ENCODE measurements at regions not wholly inside any gene's neighbourhood (a gene's known extent, or its start where the extent isn't known, plus 50 kb on each side); places are given as distances from the start of the nearest gene placed in this dataset.

DNA sequence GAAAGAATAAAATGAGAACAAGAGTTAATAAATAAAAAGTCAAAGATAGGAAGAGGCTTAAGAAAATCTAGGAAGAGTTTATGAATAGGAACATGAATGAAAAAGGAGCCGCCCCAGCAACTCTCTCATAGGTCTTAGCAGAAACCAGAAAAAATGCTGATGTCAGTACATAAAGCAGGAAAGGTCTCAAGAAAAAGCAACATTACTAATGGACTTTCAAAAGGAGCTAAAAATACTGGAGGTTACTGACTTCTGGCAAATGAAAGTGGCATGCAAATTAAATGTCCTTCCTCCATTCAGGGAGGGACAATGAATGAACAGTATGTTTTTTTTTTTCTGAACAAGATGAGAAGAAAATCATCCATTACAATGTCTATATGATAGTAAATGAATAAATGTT lies 387.6 kb downstream of the BRINP2 start:
- Histone ChIP-seq H3K4me1 (ENCODE audit: control insufficient read depth, low read length) (no peaks in the 10 kb centered on the region), H3K27ac (ENCODE audit: low read depth, low read length) (no peak overlapping the region), H3K27me3 (ENCODE audit: control insufficient read depth, low read length) (no peaks in the 10 kb centered on the region), H3K9me2 (replicated peaks; ENCODE audit: control insufficient read depth, low read length) (no peaks in the 10 kb centered on the region), H3K36me3 (ENCODE audit: control insufficient read depth, low read length) (no peaks in the 10 kb centered on the region), H3K4me3 (ENCODE audit: low read length) (no peak overlapping the region), H3K4me2 (ENCODE audit: low read length) (no peak overlapping the region), H4K20me1 (ENCODE audit: control insufficient read depth, insufficient read depth, low read depth, low read length) (no peaks in the 10 kb centered on the region), H3F3A (ENCODE audit: control insufficient read depth, insufficient read depth) (no peaks in the 10 kb centered on the region), H3K79me2 (ENCODE audit: control insufficient read depth, low read length) (no peaks in the 10 kb centered on the region), H3K9me3 (ENCODE audit: control insufficient read depth, insufficient read depth, low read length) (no peaks in the 10 kb centered on the region)
- no peak for TF ChIP-seq EZH2phosphoT487 (IDR thresholded peaks at IDR 0.05; ENCODE audit: borderline replicate concordance, low read length)
- TF ChIP-seq, protein P1, sequence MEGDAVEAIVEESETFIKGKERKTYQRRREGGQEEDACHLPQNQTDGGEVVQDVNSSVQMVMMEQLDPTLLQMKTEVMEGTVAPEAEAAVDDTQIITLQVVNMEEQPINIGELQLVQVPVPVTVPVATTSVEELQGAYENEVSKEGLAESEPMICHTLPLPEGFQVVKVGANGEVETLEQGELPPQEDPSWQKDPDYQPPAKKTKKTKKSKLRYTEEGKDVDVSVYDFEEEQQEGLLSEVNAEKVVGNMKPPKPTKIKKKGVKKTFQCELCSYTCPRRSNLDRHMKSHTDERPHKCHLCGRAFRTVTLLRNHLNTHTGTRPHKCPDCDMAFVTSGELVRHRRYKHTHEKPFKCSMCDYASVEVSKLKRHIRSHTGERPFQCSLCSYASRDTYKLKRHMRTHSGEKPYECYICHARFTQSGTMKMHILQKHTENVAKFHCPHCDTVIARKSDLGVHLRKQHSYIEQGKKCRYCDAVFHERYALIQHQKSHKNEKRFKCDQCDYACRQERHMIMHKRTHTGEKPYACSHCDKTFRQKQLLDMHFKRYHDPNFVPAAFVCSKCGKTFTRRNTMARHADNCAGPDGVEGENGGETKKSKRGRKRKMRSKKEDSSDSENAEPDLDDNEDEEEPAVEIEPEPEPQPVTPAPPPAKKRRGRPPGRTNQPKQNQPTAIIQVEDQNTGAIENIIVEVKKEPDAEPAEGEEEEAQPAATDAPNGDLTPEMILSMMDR (IDR thresholded peaks at IDR 0.05; ENCODE audit: low read depth, low read length, poor library complexity, severe bottlenecking): no peak

DNA sequence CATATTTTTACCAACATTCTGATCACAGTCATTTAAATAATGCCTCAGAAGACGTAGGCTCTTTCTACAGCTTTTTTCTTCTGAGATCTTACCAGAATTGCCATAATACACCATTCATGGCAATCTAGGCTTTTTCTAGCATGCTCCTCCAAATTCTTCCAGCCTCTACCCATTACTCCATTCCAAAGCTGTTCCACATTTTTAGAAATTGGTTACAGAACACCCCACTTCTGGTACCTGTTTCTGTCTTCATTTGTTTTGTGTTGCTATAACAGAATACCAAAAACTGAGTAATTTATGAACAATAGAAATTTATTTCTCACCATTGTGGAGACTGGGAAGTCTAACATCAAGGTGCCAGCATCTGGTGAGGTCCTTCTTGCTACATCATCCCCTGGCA lies 385.4 kb downstream of the BRINP2 start:
- Histone ChIP-seq H3K4me1 (ENCODE audit: control insufficient read depth, low read length) (no peaks in the 10 kb centered on the region), H3F3A (ENCODE audit: control insufficient read depth, insufficient read depth) (no peaks in the 10 kb centered on the region), H3K36me3 (ENCODE audit: control insufficient read depth, low read length) (no peaks in the 10 kb centered on the region), H3K4me2 (ENCODE audit: low read length) (no peak overlapping the region), H3K9me2 (replicated peaks; ENCODE audit: control insufficient read depth, low read length) (no peaks in the 10 kb centered on the region), H4K20me1 (ENCODE audit: control insufficient read depth, insufficient read depth, low read depth, low read length) (no peaks in the 10 kb centered on the region), H3K9me3 (ENCODE audit: control insufficient read depth, insufficient read depth, low read length) (no peaks in the 10 kb centered on the region), H3K79me2 (ENCODE audit: control insufficient read depth, low read length) (no peaks in the 10 kb centered on the region), H3K27me3 (ENCODE audit: control insufficient read depth, low read length) (no peaks in the 10 kb centered on the region), H3K27ac (ENCODE audit: low read depth, low read length) (no peak overlapping the region), H3K4me3 (ENCODE audit: low read length) (no peak overlapping the region)
- TF ChIP-seq, protein P1 (IDR thresholded peaks at IDR 0.05; ENCODE audit: low read depth, low read length, poor library complexity, severe bottlenecking): no peak
- no peak for TF ChIP-seq EZH2phosphoT487 (IDR thresholded peaks at IDR 0.05; ENCODE audit: borderline replicate concordance, low read length)

DNA sequence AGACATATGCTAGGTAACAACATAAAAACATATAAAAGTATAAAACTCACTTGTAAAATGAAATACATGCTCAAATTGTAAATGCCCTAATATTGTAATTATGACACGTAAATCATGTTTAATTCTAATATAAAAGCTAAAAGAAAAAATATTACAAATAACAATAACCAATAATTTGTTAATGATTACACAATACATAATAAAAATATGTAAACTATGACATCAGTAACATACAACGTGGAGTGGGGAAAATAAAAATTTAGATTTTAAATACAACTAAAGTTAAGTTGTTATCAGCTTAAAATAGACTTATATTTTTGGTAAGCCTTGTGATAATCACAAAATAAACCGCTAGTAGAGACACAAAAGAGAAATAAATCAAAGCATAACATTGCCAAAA lies 376.4 kb downstream of the BRINP2 start:
- Histone ChIP-seq H3F3A (ENCODE audit: control insufficient read depth, insufficient read depth) (no peaks in the 10 kb centered on the region), H3K4me2 (ENCODE audit: low read length) (no peak overlapping the region)
- no peak for TF ChIP-seq EZH2phosphoT487 (IDR thresholded peaks at IDR 0.05; ENCODE audit: borderline replicate concordance, low read length)
- TF ChIP-seq, protein P1 (IDR thresholded peaks at IDR 0.05; ENCODE audit: low read depth, low read length, poor library complexity, severe bottlenecking): no peak

DNA sequence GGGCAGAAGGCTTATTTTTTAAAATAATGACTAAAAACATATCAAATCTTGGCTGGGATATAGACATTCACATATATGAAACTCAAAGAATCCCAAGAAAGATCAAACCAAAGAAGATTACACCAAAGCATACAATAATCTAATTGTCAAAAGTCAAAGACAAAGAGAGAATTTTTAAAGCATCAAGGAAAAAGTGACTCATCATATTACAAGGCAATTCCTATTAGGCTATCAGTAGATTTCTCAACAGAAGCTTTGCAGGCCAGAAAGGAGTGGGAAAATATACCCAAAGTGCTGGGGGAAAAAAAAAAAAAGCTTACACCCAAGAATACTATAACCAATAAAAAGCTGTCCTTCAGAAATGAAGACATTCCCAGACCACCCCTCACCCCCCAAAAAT lies 375.6 kb downstream of the BRINP2 start:
- Histone ChIP-seq H3K36me3 (ENCODE audit: control insufficient read depth, low read length) (no peaks in the 10 kb centered on the region), H3K9me3 (ENCODE audit: control insufficient read depth, insufficient read depth, low read length) (no peaks in the 10 kb centered on the region), H3K79me2 (ENCODE audit: control insufficient read depth, low read length) (no peaks in the 10 kb centered on the region), H3K27me3 (ENCODE audit: control insufficient read depth, low read length) (no peaks in the 10 kb centered on the region), H3K4me1 (ENCODE audit: control insufficient read depth, low read length) (no peaks in the 10 kb centered on the region), H4K20me1 (ENCODE audit: control insufficient read depth, insufficient read depth, low read depth, low read length) (no peaks in the 10 kb centered on the region), H3F3A (ENCODE audit: control insufficient read depth, insufficient read depth) (no peaks in the 10 kb centered on the region), H3K27ac (ENCODE audit: low read depth, low read length) (no peak overlapping the region), H3K4me3 (ENCODE audit: low read length) (no peak overlapping the region), H3K9me2 (replicated peaks; ENCODE audit: control insufficient read depth, low read length) (no peaks in the 10 kb centered on the region), H3K4me2 (ENCODE audit: low read length) (no peak overlapping the region)
- TF ChIP-seq, protein P1 (IDR thresholded peaks at IDR 0.05; ENCODE audit: low read depth, low read length, poor library complexity, severe bottlenecking): no peak
- TF ChIP-seq EZH2phosphoT487 (IDR thresholded peaks at IDR 0.05; ENCODE audit: borderline replicate concordance, low read length): no peak

More for the DNA sequence above, 376.4 kb downstream of the BRINP2 start:
- H3K36me3 ChIP-seq (ENCODE audit: control insufficient read depth, low read length): no peaks in the 10 kb centered on the region
- no peaks in the 10 kb centered on the region for H3K9me2 ChIP-seq (replicated peaks; ENCODE audit: control insufficient read depth, low read length)
- no peak overlapping the region for H3K4me3 ChIP-seq (ENCODE audit: low read length)
- no peaks in the 10 kb centered on the region for H3K79me2 ChIP-seq (ENCODE audit: control insufficient read depth, low read length)
- no peaks in the 10 kb centered on the region for H4K20me1 ChIP-seq (ENCODE audit: control insufficient read depth, insufficient read depth, low read depth, low read length)
- H3K27me3 ChIP-seq (ENCODE audit: control insufficient read depth, low read length): no peaks in the 10 kb centered on the region
- H3K9me3 ChIP-seq (ENCODE audit: control insufficient read depth, insufficient read depth, low read length): no peaks in the 10 kb centered on the region
- no peaks in the 10 kb centered on the region for H3K4me1 ChIP-seq (ENCODE audit: control insufficient read depth, low read length)
- no peak overlapping the region for H3K27ac ChIP-seq (ENCODE audit: low read depth, low read length)

Measured in DOHH2 (cell line).